Ammon's horn (tissue), 1 donor: ENCODE measurements at regions not wholly inside any gene's neighbourhood (a gene's known extent, or its start where the extent isn't known, plus 50 kb on each side); places are given as distances from the start of the nearest gene placed in this dataset.
A peak's percentile ranks its signal among the peaks of the same experiment; 100 is the strongest.

ENCODE experiments used
- DNase-seq: peaks from one replicate; pipeline ENCODE4 v3.0.0-alpha.2; 2016; ENCODE audit warnings: low spot score

DNA sequence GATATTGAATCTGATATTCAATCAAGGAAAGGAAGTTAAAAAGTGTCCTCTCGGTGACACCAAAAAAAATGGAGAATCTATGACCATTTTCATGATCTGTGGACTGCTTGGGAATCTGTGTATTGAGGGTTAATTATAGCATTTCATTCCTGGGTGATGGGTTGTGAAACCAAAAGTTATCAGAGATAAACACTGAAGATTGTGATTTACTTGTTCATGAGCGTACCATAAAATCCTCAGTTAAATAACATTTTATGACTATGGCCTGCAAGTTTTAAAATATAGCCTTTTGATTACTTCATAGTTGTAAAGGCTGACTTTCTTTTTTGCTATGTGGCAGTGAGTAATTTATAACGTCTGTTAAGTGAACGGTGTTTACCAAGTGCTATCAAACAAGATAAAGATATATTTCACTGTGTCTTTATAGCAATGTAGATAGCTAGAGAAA, 267.9 kb upstream of the SEMA6A start:
- DNase-seq = no peak

DNA sequence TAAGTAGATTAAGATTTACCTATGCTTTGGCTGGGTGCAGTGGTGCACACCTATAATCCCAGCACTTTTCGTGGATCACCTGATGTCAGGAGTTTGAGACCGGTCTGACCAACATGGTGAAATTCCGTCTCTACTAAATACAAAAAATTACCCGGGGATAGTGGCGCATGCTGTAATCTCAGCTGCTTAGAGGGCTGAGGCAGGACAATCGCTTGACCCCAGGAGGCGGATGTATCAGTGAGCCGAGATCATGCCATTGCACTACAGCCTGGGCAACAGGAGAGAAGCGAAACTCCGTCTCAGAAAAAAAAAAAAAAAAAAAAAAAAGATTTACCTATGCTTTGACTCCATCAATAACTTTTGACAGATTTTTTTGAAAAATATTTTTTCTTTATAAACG, 267.1 kb upstream of the SEMA6A start:
- no peak for DNase-seq

DNA sequence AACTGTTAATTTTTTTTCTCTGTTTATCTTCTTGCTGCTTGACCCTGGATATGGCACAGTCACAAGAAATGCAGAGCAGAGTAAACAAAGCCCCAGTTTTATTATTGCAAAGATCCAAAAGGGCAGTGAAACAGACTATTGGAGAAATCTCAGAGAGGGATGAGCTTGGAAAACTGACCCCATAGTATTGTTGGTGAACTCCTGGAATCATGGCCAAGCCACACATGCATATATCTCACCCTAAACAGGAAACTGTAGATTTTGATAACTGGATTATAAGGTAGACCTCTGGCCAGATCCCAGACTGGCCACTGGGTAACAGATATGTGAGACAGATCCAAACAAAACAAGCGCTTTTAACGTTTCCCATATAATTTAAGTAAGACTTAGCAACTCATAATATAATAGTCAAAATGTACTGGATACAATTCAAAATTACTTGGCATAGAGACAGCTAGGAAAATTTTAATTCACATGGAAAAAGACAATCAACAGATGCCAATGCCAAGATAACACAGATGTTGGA, 263.5 kb upstream of the SEMA6A start:
- no peak for DNase-seq

DNA sequence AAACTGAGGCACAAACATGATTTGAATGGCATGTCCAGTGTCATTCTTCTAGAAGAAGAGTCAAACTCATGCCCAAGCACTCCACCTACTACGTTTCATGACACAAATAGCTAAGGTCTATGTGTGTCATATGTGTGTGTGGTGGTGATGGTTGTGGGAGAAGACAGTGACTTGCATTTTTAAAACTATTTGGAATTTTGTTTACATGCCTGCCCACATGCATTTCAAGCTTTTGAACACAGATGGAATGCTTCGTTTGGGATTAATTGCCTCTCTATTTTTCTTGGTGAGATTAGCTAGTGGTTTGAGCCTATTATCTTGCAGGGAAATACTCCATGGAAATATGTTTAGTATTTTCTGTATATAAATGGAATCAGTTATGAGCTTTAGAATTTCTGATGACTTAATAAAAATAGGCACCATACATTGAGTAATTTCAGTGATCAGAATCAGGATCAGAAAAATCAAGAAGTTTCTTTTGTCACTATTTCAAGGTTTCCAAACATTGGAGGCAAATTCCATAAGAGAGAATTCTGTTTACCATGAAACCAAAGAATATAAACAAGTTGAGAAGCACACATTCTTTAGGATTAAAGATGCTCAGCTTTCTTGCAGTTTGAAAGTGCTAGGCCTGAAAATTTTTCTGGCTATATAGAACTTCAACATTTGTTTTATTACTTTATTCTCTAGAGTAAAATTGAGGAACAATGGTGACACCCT, 260.3 kb upstream of the SEMA6A start:
- no peak for DNase-seq

DNA sequence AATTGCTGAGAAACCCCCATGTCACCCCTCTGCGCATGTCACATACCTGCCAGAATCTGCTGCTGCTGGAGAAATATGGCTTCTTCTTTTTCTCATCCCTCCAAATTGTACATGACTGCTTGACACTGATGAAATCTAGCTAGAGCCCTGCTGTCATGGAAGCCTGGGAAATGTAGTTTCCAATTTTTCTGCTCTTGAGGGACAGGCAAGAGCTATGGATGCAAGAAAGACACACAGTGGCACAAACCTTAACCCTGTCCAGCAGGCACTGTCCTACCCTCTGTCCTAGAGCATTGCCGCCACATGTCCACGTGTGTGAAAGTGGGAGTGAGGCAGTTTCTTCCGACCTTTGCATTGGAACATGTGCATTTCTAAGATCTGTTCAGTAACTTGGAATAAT, 255.5 kb upstream of the SEMA6A start:
- DNase-seq = peak; percentile 15

DNA sequence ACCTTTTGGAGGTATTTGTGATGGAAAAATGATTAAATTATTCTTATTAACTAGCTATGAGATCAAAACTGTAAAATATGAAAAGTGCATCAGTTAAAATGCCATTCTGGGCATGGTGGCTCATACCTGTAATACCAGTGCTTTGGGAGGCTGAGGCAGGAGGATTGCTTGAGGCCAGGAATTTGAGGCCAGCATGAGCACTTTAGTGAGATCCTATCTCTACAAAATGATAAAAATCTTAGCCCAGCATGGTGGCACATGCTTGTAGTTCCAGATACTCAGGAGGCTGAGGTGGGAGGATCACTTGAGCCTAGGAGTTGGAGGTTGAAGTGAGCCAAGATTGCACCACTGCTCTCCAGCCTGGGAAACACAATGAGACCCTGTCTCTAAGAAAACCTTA, 252.5 kb upstream of the SEMA6A start:
- DNase-seq = no peak

DNA sequence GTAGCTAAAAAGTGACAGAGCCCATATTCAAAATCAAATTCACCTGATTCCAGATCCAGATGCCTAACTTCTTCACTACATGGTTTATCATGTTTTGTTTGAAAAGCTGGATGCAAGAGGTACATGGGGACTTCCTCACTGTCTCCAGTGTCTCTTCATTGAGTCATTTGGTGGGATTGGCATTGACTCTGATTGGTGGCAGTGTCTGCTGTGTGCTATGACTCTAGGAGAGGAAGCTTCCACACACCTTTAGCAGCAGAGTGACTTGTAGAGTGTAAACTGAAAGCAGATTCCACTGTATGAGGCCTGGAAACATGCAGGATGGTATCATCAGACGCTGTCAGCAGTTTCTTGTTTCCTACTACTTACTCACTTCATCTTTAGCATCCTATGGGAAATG, 250.9 kb upstream of the SEMA6A start:
- DNase-seq = no peak

DNA sequence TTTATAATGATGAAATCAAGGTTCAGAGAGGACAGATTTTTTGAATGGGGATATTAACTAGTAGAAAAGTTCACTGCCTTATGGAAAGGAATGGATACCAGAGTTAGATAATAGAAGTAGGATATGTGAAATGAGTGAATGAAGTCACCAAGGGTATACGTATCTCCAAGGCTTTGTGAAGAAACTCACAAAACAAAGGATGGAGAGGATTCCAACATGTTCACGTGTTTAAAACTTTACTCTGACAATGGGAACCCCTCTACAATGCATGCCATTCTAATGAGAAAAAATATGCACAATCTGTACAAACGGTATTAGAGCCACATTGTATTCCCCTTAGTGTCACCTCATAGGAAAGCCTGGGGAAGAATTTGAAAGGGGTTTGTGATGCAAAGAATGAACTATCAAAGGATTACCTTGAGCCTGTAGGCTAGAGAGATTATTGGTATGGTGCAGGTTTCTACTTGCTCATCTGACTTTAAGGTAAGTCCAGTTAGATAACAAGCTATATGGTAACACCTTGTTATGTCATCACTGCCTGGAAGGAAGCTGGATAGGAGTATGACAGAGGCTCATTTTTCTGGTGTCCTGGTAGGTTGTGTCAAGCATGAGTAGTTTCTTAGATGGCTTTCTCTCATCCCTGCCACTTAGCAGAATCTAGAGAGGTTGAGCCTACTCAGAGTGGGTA, 250.3 kb upstream of the SEMA6A start:
- no peak for DNase-seq

DNA sequence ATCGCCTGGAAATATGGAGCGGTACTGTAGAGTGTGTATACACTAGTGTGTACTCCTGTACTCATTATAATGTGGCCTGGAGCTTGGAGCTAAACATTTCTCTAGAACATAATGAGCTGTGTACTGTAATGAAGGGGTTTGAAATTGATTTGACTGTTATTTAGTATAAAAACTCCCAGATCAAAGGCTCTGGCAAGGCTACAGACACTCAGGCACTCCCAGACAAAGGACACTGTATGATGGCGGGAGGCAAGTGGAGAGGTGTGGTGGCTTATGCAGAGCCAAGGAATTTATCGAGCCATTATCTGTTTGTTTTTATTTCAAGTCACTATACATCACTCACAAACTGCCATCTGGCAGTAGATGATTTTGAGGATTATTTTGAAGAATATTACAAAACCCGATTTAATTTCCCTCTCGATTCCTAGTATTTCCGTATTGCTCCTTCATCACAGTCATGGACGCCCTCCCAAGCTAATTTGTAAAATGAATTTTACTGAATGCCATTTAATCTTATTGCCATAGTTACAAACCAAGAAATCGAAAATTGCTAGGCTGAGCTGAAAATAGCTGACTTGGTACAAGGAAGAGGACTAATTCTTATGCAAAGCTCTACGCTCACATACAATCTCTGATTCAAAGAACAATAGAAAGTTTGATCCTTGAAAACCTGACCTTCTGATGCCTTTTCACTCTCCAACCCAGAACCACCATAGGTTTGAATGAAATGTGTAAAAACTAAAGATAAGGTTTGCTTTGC, 240.2 kb upstream of the SEMA6A start:
- DNase-seq = peak; percentile 17

DNA sequence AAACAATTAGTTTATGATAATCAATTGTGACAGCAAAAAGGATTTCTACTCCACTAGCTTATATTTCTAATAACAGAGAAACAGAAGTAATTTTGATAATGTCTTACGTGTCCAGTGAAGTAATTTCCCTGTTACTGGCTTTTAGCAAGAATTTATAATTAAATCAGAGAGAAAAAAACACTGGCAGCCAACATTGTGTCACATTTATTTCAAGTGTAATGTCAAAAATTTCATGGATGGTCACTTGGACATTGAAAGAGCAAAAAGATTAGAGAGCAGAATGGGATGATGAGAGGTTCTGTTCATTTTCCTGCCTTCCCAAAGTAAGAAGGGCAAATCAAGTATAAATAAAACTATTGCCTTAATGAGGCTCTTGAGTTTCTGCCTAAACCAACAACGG, 239.3 kb upstream of the SEMA6A start:
- no peak for DNase-seq

DNA sequence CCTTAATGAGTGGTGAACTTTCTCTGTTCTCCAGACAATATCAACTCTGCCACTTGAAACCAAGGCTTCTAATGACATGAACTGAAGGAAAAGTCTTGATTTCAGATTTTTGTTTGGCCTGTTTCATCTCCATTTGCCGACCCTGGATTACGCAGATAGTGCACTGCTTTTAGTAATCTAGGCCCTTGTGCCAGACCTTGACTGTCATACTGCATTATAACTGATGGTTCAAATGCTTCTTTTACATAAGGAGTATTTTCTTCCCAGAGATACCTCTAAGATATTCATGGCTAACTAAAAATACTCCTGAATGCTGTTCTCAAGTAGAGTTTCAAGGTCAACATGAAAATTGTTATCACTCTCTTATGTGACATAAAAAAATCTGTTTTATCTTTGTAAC, 238.7 kb upstream of the SEMA6A start:
- no peak for DNase-seq

DNA sequence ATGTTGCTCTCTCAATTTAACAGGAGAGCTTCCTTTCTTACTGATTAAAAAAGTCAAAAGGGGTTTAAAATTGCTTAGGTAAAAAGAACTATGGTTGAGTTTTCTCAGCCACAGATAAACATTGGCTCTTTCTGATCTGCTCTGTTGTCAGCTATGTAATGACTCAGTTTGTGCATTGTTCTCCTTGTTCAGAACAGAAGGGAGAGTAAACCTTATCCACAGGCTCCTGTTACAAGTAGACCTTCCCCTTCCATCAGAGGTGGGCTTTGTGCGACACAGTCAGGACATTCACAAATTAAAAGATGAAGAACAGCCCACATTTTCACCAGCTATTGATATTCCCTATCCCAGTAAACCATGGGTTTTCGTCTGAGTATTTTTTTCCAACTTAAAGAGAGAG, 236.3 kb upstream of the SEMA6A start:
- DNase-seq = no peak

DNA sequence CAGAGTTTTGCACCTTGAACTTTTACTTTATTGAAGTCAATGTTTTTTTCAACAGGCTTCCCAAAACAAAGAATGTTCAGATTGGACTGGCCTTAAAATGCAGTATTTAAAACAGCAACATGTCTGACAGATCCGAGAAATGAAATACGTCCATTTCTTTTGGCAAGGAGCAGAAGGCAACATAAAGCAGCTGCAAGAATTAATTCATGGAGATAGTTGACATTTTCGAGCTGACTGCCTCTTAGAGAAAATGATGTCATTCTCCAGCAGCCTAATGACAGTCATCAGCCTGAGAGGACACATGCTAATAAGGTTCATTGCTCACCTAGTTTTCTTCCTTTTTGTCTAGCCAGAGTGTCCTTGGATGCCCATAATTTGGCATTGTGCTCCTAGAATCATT, 232.2 kb upstream of the SEMA6A start:
- DNase-seq = no peak

DNA sequence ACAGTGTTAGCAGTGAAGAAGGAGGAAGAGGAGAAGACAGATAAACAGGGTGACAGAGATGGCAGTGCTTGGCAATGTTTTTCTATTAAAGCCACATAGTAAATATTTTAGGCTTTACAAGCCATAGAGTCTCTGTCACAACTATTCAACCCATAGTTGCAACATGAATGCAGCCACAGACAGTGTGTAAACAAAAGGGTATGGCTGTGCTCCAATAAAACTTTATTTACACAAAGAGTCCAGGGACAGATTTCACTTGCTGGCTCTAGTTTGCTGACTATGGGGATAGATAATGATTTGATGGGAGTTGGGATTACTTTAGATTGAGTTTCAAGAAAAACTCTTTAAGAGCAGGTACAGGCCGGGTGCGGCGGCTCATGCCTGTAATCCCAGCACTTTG, 224.8 kb upstream of the SEMA6A start:
- DNase-seq = no peak

DNA sequence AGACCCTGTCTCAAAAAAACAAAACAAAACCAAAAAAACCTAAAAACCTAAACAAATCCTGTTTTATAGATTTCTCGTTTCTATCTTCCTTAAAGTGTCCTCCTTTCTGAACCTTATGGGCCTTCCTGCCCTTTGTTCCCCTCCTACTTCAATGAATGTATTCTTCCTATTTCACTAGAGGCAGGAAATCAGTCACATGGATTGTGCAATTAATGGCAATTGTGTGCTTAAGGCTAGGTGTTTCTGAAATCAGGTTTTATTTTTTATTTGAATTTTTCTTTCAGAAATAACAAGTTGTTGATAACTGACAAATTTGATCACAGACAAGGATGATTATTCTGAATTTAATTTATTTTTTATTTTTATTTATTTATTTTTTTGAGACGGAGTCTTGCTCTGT, 220.6 kb upstream of the SEMA6A start:
- no peak for DNase-seq

DNA sequence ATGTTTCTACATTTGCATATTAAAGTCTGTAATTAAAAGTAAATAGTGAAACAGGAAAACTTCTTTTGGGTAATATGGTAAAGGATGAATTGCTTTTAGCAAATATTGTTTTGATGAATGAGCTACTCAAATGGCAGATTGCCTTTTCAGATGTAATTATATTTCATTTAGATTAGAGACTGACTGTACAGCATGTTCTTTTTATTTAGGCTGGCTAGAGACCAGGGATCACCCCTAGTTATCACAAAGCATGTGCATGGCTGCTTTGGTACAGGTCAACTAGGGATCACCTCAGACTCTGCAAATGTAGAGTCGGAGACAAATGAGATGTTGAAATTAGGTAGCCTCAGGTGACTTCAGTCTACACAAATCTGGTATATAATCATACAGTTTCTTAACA, 214.9 kb upstream of the SEMA6A start:
- DNase-seq = no peak

DNA sequence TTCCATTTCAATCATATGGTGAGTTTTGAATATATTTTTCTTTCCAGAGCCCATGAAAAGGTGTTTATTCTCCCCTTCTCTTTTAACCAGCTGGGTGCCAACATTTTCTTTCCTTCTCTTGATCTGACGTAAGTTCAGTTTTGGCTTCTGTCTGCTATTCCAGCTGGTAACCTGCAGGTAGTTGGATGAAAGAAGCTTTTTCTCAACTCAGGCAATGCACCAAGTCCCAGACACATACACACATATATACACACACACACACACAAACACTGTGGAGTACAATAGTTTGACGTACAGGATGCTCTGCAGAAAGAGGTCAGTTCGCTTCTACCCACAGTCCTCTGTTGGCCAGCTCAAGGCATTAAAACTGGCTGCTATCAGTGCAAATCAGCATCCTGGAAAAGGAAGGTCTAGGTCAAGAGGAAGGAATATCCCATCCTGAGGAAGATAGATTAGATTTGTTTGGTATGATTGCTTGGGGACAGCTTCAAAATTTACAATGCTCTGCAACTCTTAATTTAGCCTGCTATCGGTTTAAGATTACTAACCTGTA, 214.3 kb upstream of the SEMA6A start:
- no peak for DNase-seq

DNA sequence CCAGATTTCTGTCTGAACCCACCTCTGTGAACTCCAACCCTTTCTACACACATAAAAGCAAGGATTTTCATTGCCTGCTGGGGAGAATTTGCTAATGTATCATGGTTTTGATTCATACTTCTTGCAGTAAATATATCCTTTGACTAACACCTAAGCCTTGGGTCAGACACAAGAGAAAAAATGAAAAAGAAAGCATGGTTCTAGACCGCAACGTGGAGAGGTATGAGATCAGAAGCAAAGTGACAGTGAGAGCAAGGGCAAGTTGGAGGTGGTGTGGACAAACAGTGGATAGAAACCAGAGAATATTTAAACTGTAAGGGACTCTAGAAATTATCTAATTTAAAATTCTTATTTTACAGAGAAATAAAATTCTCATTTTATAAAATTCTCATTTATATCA, 212.9 kb upstream of the SEMA6A start:
- no peak for DNase-seq

DNA sequence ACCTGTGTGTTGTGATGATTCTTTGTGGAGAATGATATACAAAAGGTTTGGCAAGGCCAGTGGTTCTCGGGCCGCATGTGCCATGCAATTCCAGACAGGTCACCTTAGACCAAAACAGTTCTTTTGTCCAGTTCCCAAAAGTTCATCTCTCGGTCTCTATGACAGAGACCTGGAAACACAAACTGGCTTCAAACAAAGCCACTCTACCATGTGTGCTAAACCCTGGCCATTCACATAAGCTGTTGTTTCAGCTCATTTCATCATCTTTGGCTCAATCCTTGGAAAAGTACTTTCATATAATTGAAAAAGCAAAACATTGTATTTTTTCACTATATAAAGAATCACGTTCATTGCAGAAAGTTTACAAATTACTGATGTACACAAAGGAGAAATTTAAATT, 210.5 kb upstream of the SEMA6A start:
- DNase-seq = no peak

DNA sequence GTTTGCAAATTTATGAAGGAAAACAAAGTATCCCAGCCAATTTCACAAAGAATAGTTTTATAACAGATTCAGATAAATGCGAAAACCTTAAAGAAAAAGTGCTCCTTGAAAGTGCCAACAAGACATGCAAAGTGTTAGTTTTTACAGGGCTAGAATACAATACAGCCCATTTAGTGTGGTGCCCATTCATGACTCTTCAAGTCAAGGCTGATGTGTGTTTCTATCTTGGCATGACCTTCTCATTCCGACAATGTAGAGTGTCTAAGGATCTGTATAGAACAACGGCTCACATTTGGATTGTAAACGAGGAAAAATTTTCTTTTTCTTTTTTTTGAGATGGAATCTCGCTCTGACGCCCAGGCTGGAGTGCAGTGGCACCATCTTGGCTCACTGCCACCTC, 205.2 kb upstream of the SEMA6A start:
- no peak for DNase-seq

DNA sequence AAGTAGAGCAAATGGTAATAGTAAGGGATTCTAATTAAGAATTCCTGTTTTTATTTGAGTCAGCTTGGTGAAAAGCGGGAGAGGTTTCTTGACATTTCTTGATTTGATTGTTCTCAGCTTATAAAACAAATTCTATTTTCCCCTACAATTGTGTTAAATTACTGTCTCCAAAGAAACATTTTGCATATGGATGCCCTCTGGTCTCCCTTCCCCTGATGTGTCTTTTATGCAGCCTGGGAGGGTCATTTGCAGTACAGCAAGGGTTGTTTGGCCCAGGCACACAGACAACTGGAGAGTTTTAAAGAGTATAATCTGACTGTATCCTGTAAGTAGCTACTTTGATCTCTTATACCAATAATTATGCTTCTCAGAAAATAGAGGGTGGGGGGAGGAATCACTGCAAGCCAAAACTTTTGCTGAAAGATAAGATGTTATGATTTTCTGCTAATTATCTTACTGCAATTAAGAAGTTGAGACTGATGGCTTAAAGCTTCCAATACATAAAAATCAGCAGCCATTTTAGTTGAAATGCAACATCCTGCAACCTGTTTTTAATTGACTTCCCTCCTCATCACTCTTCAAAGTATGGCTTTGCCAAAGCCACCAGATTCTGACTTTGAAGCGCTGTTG, 204.1 kb upstream of the SEMA6A start:
- no peak for DNase-seq

DNA sequence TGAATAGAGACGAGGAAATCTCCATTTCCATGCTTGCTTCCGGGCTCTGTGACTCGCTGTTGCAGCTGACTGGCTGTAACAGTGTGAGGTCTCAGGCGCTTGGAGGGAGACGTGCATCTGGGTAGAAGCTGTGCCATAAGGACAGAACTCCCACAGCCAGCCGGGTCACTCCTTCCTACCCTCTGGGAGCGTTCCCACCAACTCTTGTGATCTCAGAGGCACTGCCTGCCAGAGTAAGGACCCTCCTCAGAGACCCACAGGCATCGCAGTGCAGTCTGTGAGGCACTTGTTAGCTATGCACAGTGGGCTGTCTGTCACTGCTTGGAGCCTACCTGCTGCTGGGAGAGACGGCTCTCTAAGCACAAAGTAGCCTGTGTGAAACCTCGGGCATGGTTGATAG, 203.4 kb upstream of the SEMA6A start:
- DNase-seq = peak; percentile 72
